OCI-LY3 (cell line): ENCODE measurements at regions not wholly inside any gene's neighbourhood (a gene's known extent, or its start where the extent isn't known, plus 50 kb on each side); places are given as distances from the start of the nearest gene placed in this dataset.

Experiments
- H2AFZ ChIP-seq: fragments of 200-600, 300-600 bp; shearing (Covaris generic); 2 replicates; pipeline ENCODE4 v1.6.0; 2014; ENCODE audit warnings: antibody characterized with exemption, low read depth, low read length
- H3K27ac ChIP-seq: fragments of 200-600, 300-600 bp; sonication (generic); 2 replicates; pipeline ENCODE4 v1.5.1; 2014; ENCODE audit warnings: mild to moderate bottlenecking, low read length, moderate library complexity, mixed read lengths
- H3K27me3 ChIP-seq: fragments of 200-600, 300-600 bp; sonication (generic); 2 replicates; pipeline ENCODE4 v1.6.1; 2014; ENCODE audit warnings: low read depth, low read length, mixed read lengths
- H3K36me3 ChIP-seq: fragments of 200-600, 300-600 bp; sonication (generic); replicated peaks from 2 replicates; pipeline ENCODE3; 2014; ENCODE audit warnings: low read depth, low read length, mixed read lengths
- H3K4me1 ChIP-seq: fragments of 300-600, 200-600 bp; sonication (generic); 2 replicates; pipeline ENCODE4 v1.6.1; 2014; ENCODE audit warnings: low read length, mixed read lengths
- H3K4me2 ChIP-seq: fragments of 200-600, 300-600 bp; sonication (generic); 2 replicates; pipeline ENCODE4 v1.6.1; 2014; ENCODE audit warnings: low read length, mixed read lengths
- H3K4me3 ChIP-seq: fragments of 300-600, 200-600 bp; sonication (generic); 2 replicates; pipeline ENCODE4 v1.5.1; 2014; ENCODE audit warnings: antibody characterized with exemption, mild to moderate bottlenecking, low read length, moderate library complexity
- H3K79me2 ChIP-seq: fragments of 300-600, 200-600 bp; shearing (Covaris generic); 2 replicates; pipeline ENCODE4 v1.6.1; 2014; ENCODE audit warnings: mild to moderate bottlenecking, low read length, mixed read lengths
- H3K9ac ChIP-seq: fragments of 300-600, 200-600 bp; shearing (Covaris generic); 2 replicates; pipeline ENCODE4 v1.6.0; 2014; ENCODE audit warnings: mild to moderate bottlenecking, low read length, moderate library complexity
- H3K9me3 ChIP-seq: fragments of 200-600, 300-600 bp; shearing (Covaris generic); 2 replicates; pipeline ENCODE4 v1.6.1; 2014; ENCODE audit warnings: low read length, mixed read lengths; ENCODE audit not compliant: insufficient read depth
- H4K20me1 ChIP-seq: fragments of 200-600, 300-600 bp; sonication (generic); 2 replicates; pipeline ENCODE4 v1.6.1; 2016; ENCODE audit warnings: low read length, mixed read lengths; ENCODE audit not compliant: insufficient read depth
- EZH2phosphoT487 ChIP-seq: fragments of 200-600 bp; shearing (Covaris generic); IDR thresholded peaks from 2 replicates; pipeline ENCODE4 v1.6.1; 2018; ENCODE audit warnings: antibody characterized with exemption, mixed run types, low read depth
- TF ChIP-seq, protein P1 (sequence below): fragments of 200-600, 300-600 bp; sonication (generic); IDR thresholded peaks from 2 replicates; pipeline ENCODE4 v1.5.1; 2014; ENCODE audit warnings: antibody characterized with exemption, low read length, low read depth

DNA sequence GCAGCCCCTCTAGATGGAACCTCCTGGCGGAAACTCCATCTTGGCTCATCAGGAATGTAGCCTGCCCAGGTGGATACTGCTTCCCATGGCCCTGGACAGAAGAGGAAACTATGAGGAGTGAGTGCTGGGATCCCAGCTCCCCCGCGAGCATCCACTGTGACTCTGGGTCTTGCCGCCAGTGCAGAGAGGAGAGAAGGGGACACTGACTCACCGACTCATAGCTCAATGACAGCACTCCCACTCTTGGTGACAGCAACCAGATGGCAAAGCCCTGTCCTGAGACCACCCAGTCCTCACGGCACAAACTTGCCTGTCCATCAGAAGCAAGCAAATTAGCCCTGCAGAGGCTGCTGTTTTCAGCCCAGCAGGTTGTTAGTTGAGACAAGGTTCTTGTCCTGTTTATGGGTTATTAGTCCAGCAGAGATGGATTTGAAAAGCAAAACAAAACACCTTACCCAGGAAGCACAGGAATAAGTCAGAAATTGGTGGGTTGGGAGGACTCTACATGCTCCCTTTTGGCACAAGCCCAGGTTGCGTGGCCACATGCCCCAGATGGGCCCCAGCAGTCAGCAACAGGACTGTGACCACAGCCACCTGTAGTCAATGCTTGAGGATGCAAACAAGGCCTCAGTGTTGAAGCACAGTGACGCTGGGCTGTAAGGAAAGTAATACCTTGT lies 111.5 kb upstream of the GLI2 start:
- Histone ChIP-seq H3K4me2 (no peak overlapping the region), H3K27me3 (peaks cover 11% of the 10 kb centered on the region; the same call in 1 of the 2 replicates), H3K4me1 (no peaks in the 10 kb centered on the region), H3K9ac (no peak overlapping the region), H3K27ac (no peak overlapping the region), H3K4me3 (no peak overlapping the region), H3K36me3 (no peaks in the 10 kb centered on the region), H4K20me1 (no peaks in the 10 kb centered on the region), H3K79me2 (no peaks in the 10 kb centered on the region), H2AFZ (no peak overlapping the region), H3K9me3 (no peaks in the 10 kb centered on the region)
- TF ChIP-seq EZH2phosphoT487, result no peak
- TF ChIP-seq, protein P1, sequence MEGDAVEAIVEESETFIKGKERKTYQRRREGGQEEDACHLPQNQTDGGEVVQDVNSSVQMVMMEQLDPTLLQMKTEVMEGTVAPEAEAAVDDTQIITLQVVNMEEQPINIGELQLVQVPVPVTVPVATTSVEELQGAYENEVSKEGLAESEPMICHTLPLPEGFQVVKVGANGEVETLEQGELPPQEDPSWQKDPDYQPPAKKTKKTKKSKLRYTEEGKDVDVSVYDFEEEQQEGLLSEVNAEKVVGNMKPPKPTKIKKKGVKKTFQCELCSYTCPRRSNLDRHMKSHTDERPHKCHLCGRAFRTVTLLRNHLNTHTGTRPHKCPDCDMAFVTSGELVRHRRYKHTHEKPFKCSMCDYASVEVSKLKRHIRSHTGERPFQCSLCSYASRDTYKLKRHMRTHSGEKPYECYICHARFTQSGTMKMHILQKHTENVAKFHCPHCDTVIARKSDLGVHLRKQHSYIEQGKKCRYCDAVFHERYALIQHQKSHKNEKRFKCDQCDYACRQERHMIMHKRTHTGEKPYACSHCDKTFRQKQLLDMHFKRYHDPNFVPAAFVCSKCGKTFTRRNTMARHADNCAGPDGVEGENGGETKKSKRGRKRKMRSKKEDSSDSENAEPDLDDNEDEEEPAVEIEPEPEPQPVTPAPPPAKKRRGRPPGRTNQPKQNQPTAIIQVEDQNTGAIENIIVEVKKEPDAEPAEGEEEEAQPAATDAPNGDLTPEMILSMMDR, result no peak

- no peak overlapping the region for H3K4me2 ChIP-seq
- H4K20me1 ChIP-seq, result no peaks in the 10 kb centered on the region
- no peaks in the 10 kb centered on the region for H3K79me2 ChIP-seq
- H3K4me1 ChIP-seq, result no peaks in the 10 kb centered on the region
- H3K27ac ChIP-seq, result no peak overlapping the region
- H2AFZ ChIP-seq, result no peak overlapping the region
- no peaks in the 10 kb centered on the region for H3K36me3 ChIP-seq
- peaks cover 12% of the 10 kb centered on the region; the same call in 1 of the 2 replicates for H3K27me3 ChIP-seq
- TF ChIP-seq, protein P1, result no peak
- TF ChIP-seq EZH2phosphoT487, result no peak
- H3K9me3 ChIP-seq, result no peaks in the 10 kb centered on the region
- no peak overlapping the region for H3K4me3 ChIP-seq
- H3K9ac ChIP-seq, result no peak overlapping the region
Measured at GRCh38 chr2:120624738-120625446, 110.8 kb upstream of the GLI2 start.

DNA sequence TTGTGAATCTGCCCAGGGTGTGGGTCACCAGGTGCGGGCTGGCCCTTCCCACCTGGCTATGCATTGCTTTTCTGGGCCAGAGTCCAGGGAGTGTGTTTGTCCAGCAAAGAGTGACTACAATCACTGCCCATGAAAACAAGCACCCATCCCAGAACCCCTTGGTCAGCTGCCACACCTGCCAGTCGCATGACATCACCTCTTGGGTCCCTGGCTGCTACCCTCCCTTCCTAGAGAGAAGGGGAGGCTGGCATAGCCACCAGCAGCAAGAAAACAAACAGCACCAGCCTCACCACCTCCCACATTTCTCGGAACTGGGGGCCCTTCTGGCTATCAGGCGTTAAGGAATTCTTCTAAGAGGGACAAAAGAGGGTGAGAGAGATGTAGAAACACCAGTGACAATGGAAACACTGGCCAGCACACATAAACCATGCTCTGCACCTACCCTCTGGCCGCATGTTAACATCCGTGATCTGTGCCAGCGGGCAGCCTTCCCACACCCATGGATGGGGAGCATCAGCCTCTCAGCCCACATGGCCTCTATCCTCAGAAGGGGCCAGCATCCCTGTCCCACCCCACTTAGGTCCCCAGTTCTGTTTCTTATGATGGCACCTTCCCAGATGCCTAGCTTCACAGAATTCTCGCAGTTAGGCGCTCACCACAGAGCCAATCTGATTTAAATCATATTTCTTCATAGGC lies 109.7 kb upstream of the GLI2 start:
- peaks cover 12% of the 10 kb centered on the region; the same call in 1 of the 2 replicates for H3K27me3 ChIP-seq
- no peak overlapping the region for H3K4me3 ChIP-seq
- H3K27ac ChIP-seq, result no peak overlapping the region
- TF ChIP-seq, protein P1, result no peak
- no peak for TF ChIP-seq EZH2phosphoT487
- H3K4me1 ChIP-seq, result no peaks in the 10 kb centered on the region
- H3K4me2 ChIP-seq, result no peak overlapping the region
- no peaks in the 10 kb centered on the region for H3K79me2 ChIP-seq
- no peaks in the 10 kb centered on the region for H3K9me3 ChIP-seq
- H4K20me1 ChIP-seq, result no peaks in the 10 kb centered on the region
- H2AFZ ChIP-seq, result no peak overlapping the region
- H3K9ac ChIP-seq, result no peak overlapping the region
- no peaks in the 10 kb centered on the region for H3K36me3 ChIP-seq

GRCh38 chr2:120626566-120626965 lies 109.1 kb upstream of the GLI2 start:
- Histone ChIP-seq H3K4me3 (no peak overlapping the region), H3K27ac (no peak overlapping the region), H3K4me2 (no peak overlapping the region), H2AFZ (no peak overlapping the region), H4K20me1 (no peaks in the 10 kb centered on the region), H3K27me3 (peaks cover 12% of the 10 kb centered on the region; the same call in 1 of the 2 replicates), H3K36me3 (no peaks in the 10 kb centered on the region), H3K9ac (no peak overlapping the region), H3K9me3 (no peaks in the 10 kb centered on the region), H3K4me1 (no peaks in the 10 kb centered on the region), H3K79me2 (no peaks in the 10 kb centered on the region)
- TF ChIP-seq, protein P1, result no peak
- no peak for TF ChIP-seq EZH2phosphoT487
